ENCODE measurements at regions not wholly inside any gene's neighbourhood (a gene's known extent, or its start where the extent isn't known, plus 50 kb on each side); places are given as distances from the start of the nearest gene placed in this dataset.
A peak's percentile ranks its signal among the peaks of the same experiment; 100 is the strongest.

GRCh38 chr13:58254943-58255342 is 623.4 kb downstream of the PCDH17 start:
- no peaks in the 10 kb centered on the region for H3K27me3 Mint-ChIP-seq (ENCODE audit: low read depth)

DNA sequence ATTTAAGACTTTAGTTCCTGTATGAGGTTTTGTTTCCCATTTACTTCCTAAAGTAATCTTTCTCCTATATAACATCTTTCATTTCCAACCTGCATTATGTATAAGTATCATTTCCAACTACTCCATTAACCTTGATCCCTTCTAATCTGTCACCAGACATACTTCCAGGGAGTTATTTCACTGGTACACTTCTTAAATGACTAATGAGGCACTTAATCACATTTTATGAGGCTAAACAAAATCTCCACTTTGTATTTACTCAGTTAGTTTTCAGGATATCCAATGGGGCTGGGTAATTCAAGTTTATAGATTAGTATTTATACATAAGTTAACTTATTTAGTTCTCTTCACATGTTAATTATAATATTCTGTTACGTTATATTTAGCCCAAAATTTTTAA is 634.7 kb downstream of the PCDH17 start:
- Mint-ChIP-seq H3K27me3 (ENCODE audit: low read depth) (no peaks in the 10 kb centered on the region), H3K4me3 (no peak overlapping the region), H3K27ac (no peak overlapping the region), H3K36me3 (no peaks in the 10 kb centered on the region), H3K4me1 (peaks cover 6% of the 10 kb centered on the region), H3K9me3 (no peaks in the 10 kb centered on the region)
- ATAC-seq (no peak), DNase-seq (ENCODE audit: low spot score) (no peak)
- ChIA-PET POLR2A (no interaction called here), CTCF (no interaction called here)
- TF ChIP-seq ZNF138 (CRISPR knock-in tag; conservative IDR thresholded peaks at IDR 0.05) (no peak), ZNF232 (CRISPR knock-in tag; IDR thresholded peaks at IDR 0.05) (no peak), ERG (CRISPR knock-in tag; IDR thresholded peaks at IDR 0.05) (no peak), NR1H2 (CRISPR knock-in tag; IDR thresholded peaks at IDR 0.05) (no peak), GRHL2 (CRISPR knock-in tag; IDR thresholded peaks at IDR 0.05; ENCODE audit: insufficient replicate concordance, severe bottlenecking) (no peak)

More at GRCh38 chr13:58254943-58255342, 623.4 kb downstream of the PCDH17 start:
- no peak for TF ChIP-seq ZNF416 (CRISPR knock-in tag; IDR thresholded peaks at IDR 0.05)
- TF ChIP-seq MXD4 (CRISPR knock-in tag; IDR thresholded peaks at IDR 0.05; ENCODE audit: borderline replicate concordance): no peak
- TF ChIP-seq SMAD3 (CRISPR knock-in tag; IDR thresholded peaks at IDR 0.05; ENCODE audit: borderline replicate concordance): no peak
- TF ChIP-seq CDX4 (CRISPR knock-in tag; IDR thresholded peaks at IDR 0.05; ENCODE audit: borderline replicate concordance): no peak
- no peak for TF ChIP-seq IRF1 (CRISPR knock-in tag; IDR thresholded peaks at IDR 0.05)
- no peak for TF ChIP-seq ZNF317 (CRISPR knock-in tag; IDR thresholded peaks at IDR 0.05; ENCODE audit: borderline replicate concordance, low read depth)
- no peak overlapping the region for H3K4me3 Mint-ChIP-seq
- ATAC-seq (0 out of 2 replicates have a peak, but pooled peaks have one; percentile 28), DNase-seq (ENCODE audit: low spot score) (no peak)
- peaks cover 12% of the 10 kb centered on the region for H3K9me3 Mint-ChIP-seq
- no peaks in the 10 kb centered on the region; the same call in 1 of the 2 replicates for H3K36me3 Mint-ChIP-seq
- POLR2A ChIA-PET: interaction anchor here (1.3 kb wide), 1 partner anchor 12 kb away, joined by 3 read pairs; no protein-coding TSS in a partner anchor
- no peak overlapping the region for H3K27ac Mint-ChIP-seq
- CTCF ChIA-PET: no interaction called here
- H3K4me1 Mint-ChIP-seq: peaks cover 26% of the 10 kb centered on the region

DNA sequence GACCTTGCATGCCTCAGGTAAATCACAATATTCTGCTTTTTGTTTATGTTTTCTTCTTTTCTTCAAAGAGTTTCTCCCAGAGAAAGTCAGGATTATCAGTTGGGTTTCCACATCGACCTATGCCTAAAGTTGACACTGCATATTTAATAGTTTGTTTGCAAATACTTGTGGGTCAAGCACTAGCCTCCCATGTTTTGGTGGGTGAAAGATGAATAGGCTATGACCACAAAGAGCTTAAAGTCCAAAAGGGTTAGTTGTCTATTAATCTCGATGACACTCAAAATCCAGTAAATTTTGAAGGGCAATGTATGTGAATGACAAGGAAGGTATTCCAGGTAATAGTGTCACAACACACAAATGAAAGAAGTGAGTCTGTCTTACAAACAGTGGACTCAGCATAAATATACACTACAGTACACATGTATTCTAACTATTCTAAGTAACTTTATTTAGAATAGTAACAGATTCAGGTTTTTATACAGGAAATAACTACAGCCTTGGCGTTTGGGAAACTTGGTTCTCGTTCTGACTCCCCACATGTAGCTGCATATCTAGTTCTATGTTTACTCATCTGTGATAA is 667.1 kb downstream of the PCDH17 start:
- ATAC-seq (no peak), DNase-seq (ENCODE audit: low spot score) (no peak)
- Mint-ChIP-seq H3K36me3 (no peaks in the 10 kb centered on the region), H3K4me1 (0 out of 2 replicates have a peak, but pooled peaks cover 3% of the 10 kb centered on the region), H3K27me3 (ENCODE audit: low read depth) (peaks cover 1% of the 10 kb centered on the region), H3K4me3 (no peak overlapping the region), H3K9me3 (no peaks in the 10 kb centered on the region), H3K27ac (no peak overlapping the region)
- ChIA-PET POLR2A (no interaction called here), CTCF (interaction anchor here (0.8 kb wide), 1 partner anchor 815 kb away, joined by 3 read pairs; no protein-coding TSS in a partner anchor)
- TF ChIP-seq ZNF416 (CRISPR knock-in tag; IDR thresholded peaks at IDR 0.05) (no peak), ZNF219 (CRISPR knock-in tag; IDR thresholded peaks at IDR 0.05; ENCODE audit: borderline replicate concordance) (no peak), SOX15 (CRISPR knock-in tag; IDR thresholded peaks at IDR 0.05) (no peak), JAZF1 (CRISPR knock-in tag; IDR thresholded peaks at IDR 0.05) (no peak), ETV6 (CRISPR knock-in tag; IDR thresholded peaks at IDR 0.05) (no peak)

GRCh38 chr13:58300224-58300623 is 668.7 kb downstream of the PCDH17 start:
- H3K4me3 Mint-ChIP-seq: no peak overlapping the region
- POLR2A ChIA-PET: no interaction called here
- H3K27me3 Mint-ChIP-seq (ENCODE audit: low read depth): no peaks in the 10 kb centered on the region
- DNase-seq (ENCODE audit: low spot score) (no peak), ATAC-seq (no peak)
- CTCF ChIA-PET: no interaction called here
- no peaks in the 10 kb centered on the region for H3K9me3 Mint-ChIP-seq
- H3K27ac Mint-ChIP-seq: no peak overlapping the region
- no peak for TF ChIP-seq CDX4 (CRISPR knock-in tag; IDR thresholded peaks at IDR 0.05; ENCODE audit: borderline replicate concordance)
- TF ChIP-seq SOX15 (CRISPR knock-in tag; IDR thresholded peaks at IDR 0.05): no peak
- no peak for TF ChIP-seq ZNF317 (CRISPR knock-in tag; IDR thresholded peaks at IDR 0.05; ENCODE audit: borderline replicate concordance, low read depth)
- TF ChIP-seq, protein P1, sequence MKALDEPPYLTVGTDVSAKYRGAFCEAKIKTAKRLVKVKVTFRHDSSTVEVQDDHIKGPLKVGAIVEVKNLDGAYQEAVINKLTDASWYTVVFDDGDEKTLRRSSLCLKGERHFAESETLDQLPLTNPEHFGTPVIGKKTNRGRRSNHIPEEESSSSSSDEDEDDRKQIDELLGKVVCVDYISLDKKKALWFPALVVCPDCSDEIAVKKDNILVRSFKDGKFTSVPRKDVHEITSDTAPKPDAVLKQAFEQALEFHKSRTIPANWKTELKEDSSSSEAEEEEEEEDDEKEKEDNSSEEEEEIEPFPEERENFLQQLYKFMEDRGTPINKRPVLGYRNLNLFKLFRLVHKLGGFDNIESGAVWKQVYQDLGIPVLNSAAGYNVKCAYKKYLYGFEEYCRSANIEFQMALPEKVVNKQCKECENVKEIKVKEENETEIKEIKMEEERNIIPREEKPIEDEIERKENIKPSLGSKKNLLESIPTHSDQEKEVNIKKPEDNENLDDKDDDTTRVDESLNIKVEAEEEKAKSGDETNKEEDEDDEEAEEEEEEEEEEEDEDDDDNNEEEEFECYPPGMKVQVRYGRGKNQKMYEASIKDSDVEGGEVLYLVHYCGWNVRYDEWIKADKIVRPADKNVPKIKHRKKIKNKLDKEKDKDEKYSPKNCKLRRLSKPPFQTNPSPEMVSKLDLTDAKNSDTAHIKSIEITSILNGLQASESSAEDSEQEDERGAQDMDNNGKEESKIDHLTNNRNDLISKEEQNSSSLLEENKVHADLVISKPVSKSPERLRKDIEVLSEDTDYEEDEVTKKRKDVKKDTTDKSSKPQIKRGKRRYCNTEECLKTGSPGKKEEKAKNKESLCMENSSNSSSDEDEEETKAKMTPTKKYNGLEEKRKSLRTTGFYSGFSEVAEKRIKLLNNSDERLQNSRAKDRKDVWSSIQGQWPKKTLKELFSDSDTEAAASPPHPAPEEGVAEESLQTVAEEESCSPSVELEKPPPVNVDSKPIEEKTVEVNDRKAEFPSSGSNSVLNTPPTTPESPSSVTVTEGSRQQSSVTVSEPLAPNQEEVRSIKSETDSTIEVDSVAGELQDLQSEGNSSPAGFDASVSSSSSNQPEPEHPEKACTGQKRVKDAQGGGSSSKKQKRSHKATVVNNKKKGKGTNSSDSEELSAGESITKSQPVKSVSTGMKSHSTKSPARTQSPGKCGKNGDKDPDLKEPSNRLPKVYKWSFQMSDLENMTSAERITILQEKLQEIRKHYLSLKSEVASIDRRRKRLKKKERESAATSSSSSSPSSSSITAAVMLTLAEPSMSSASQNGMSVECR (CRISPR knock-in tag; IDR thresholded peaks at IDR 0.05; ENCODE audit: borderline replicate concordance): no peak
- no peak for TF ChIP-seq E2F5 (CRISPR knock-in tag; IDR thresholded peaks at IDR 0.05)
- no peaks in the 10 kb centered on the region for H3K36me3 Mint-ChIP-seq
- H3K4me1 Mint-ChIP-seq: 0 out of 2 replicates have a peak, but pooled peaks cover 3% of the 10 kb centered on the region

Measured in WTC11 (cell line).